ENCODE measurements at regions not wholly inside any gene's neighbourhood (a gene's known extent, or its start where the extent isn't known, plus 50 kb on each side); places are given as distances from the start of the nearest gene placed in this dataset.

DNA sequence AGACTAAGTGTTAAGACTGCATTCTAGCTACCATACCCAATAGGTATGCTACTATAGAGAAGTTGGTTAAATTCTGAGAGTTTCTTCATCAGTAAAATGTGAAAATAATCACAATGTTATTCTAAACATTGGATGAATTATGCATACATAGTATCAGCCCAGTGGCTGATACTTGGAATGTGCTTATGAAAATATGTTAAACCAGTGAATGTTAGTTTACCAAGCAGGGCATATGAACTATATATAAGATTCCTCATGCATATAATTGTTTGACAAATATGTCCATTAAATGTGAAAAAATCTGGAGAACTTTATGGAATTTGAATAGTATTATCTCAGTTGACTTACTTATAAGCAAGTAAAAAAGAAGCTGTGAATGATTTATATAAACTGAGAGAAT lies 296.1 kb downstream of the IL15 start (continued):
- TF ChIP-seq CHD4 (IDR thresholded peaks at IDR 0.05; ENCODE audit: borderline replicate concordance, low read length) (no peak), FOXO1 (CRISPR knock-in tag; IDR thresholded peaks at IDR 0.05) (no peak)

GRCh38 chr4:141933978-141934377 lies 297.6 kb downstream of the IL15 start:
- Histone ChIP-seq H3K4me3 (replicated peaks in 1 of 3; ENCODE audit: insufficient read depth in 1 of 3, low read depth in 2 of 3, low read length in 3 of 3) (no peak overlapping the region), H3K9me3 (ENCODE audit: low read length) (peaks cover 34% of the 10 kb centered on the region), H3K9ac (ENCODE audit: insufficient read depth, low read depth, low read length) (no peak overlapping the region), H4K20me1 (ENCODE audit: insufficient read depth, low read length) (no peaks in the 10 kb centered on the region), H3K36me3 (replicated peaks in 1 of 2; ENCODE audit: control insufficient read depth in 1 of 2, insufficient read depth in 2 of 2, low read length in 2 of 2) (no peaks in the 10 kb centered on the region), H3K79me2 (ENCODE audit: insufficient read depth, low read length) (no peaks in the 10 kb centered on the region), H2AFZ (ENCODE audit: low read length) (no peak overlapping the region), H3K27ac (ENCODE audit: extremely low read length, insufficient read depth, low read length) (no peak overlapping the region), H3K4me2 (ENCODE audit: low read depth, low read length) (no peak overlapping the region), H3K27me3 (ENCODE audit: control insufficient read depth in 1 of 2, insufficient read depth in 2 of 2, low read length in 2 of 2) (no peaks in the 10 kb centered on the region), H3K4me1 (ENCODE audit: insufficient read depth, low read length) (no peaks in the 10 kb centered on the region)
- DNase-seq (ENCODE audit: low spot score) (no peak), FAIRE-seq (no peak), ATAC-seq (no peak)
- POLR2A ChIA-PET: no interaction called here
- CTCF ChIA-PET (ENCODE audit: low intra/inter-chr PET ratio, low total read pairs): no interaction called here
- TF ChIP-seq PCBP2 (optimal IDR thresholded peaks at IDR 0.05; ENCODE audit: low read depth, low read length, poor library complexity, severe bottlenecking) (no peak), MTA1 (CRISPR knock-in tag; IDR thresholded peaks at IDR 0.05; ENCODE audit: borderline replicate concordance) (no peak), FOXP1 (IDR thresholded peaks at IDR 0.05) (no peak), FOXP1 (CRISPR knock-in tag; IDR thresholded peaks at IDR 0.05) (no peak), ZNF44 (CRISPR knock-in tag; IDR thresholded peaks at IDR 0.05) (no peak), PAWR (CRISPR knock-in tag; IDR thresholded peaks at IDR 0.05; ENCODE audit: borderline replicate concordance) (no peak), ZNF839 (CRISPR knock-in tag; IDR thresholded peaks at IDR 0.05; ENCODE audit: borderline replicate concordance) (no peak), ZNF879 (CRISPR knock-in tag; IDR thresholded peaks at IDR 0.05) (no peak), ZNF414 (CRISPR knock-in tag; IDR thresholded peaks at IDR 0.05) (no peak), ZNF883 (CRISPR knock-in tag; IDR thresholded peaks at IDR 0.05; ENCODE audit: not compliant biosample characterization) (no peak)
- BruUV-seq (replicated peaks): no TSS peak
- intact Hi-C loops (cut with micrococcal nuclease; ENCODE audit: unreplicated experiment): no loop called here
- in situ Hi-C loops (cut with HindIII; ENCODE audit: extremely low pct_ligation_motif_present, low pct_unique_long_range_greater_than_20kb): no loop called here
- 0% methylated on average over 1 of the region's 1 CpG for WGBS (ENCODE audit: low lambda C conversion rate)
